ENCODE measurements at regions not wholly inside any gene's neighbourhood (a gene's known extent, or its start where the extent isn't known, plus 50 kb on each side); places are given as distances from the start of the nearest gene placed in this dataset.

DNA sequence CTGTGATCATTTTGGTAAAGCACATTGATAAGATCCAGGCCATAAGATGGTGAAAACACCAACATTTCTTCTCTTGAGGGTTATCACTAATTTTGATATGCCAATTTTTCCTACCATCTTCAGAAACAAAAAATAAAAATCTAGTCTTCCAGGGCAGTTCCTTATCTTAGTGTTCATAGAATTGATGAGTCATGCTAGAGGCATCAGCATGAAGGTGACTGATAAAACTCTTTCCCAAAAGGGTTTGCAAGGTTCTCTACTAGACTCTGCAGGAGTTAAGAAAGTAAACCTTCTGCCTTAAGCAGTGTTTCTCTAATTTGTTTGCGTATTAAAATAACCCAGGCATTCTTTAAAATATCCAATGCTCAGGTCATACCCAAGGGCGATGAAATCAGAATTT lies 483.1 kb upstream of the CNTNAP2 start:
- no peak for TF ChIP-seq POLR2A (IDR thresholded peaks at IDR 0.05)
- TF ChIP-seq, protein P1, sequence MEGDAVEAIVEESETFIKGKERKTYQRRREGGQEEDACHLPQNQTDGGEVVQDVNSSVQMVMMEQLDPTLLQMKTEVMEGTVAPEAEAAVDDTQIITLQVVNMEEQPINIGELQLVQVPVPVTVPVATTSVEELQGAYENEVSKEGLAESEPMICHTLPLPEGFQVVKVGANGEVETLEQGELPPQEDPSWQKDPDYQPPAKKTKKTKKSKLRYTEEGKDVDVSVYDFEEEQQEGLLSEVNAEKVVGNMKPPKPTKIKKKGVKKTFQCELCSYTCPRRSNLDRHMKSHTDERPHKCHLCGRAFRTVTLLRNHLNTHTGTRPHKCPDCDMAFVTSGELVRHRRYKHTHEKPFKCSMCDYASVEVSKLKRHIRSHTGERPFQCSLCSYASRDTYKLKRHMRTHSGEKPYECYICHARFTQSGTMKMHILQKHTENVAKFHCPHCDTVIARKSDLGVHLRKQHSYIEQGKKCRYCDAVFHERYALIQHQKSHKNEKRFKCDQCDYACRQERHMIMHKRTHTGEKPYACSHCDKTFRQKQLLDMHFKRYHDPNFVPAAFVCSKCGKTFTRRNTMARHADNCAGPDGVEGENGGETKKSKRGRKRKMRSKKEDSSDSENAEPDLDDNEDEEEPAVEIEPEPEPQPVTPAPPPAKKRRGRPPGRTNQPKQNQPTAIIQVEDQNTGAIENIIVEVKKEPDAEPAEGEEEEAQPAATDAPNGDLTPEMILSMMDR (IDR thresholded peaks at IDR 0.05) = no peak
